Lung (tissue), 11 donors: ENCODE measurements at regions not wholly inside any gene's neighbourhood (a gene's known extent, or its start where the extent isn't known, plus 50 kb on each side); places are given as distances from the start of the nearest gene placed in this dataset.

Source experiments
- ATAC-seq: fragments of 200-7000 bp; cut with Tn5 transposase; one replicate; pipeline ENCODE4 v1.9.1; 2020; ENCODE audit warnings: moderate number of reproducible peaks; ENCODE audit not compliant: insufficient read depth, low FRiP score
- DNase-seq, 3 donors: peaks; one replicate each; pipeline ENCODE4 v3.0.0-alpha.2; 2013 to 2017
- H3K27ac ChIP-seq, 2 donors: one replicate each; pipeline ENCODE4 v1.5.1; 2013; ENCODE audit warnings: mild to moderate bottlenecking in 2 of 2, moderate library complexity in 2 of 2, control low read depth in 1 of 2, inconsistent platforms in 1 of 2, low read depth in 1 of 2, low read length in 1 of 2
- H3K27me3 ChIP-seq, 3 donors: one replicate each; pipeline ENCODE4 v1.5.1; 2013; ENCODE audit warnings: low read length in 2 of 3; ENCODE audit not compliant: control insufficient read depth in 3 of 3, insufficient read depth in 3 of 3
- H3K36me3 ChIP-seq, 4 donors: one replicate each; pipeline ENCODE4 v1.5.1; 2013; ENCODE audit warnings: low read length in 4 of 4, mild to moderate bottlenecking in 1 of 4, moderate library complexity in 1 of 4; ENCODE audit not compliant: control insufficient read depth in 4 of 4, insufficient read depth in 4 of 4
- H3K4me1 ChIP-seq, 5 donors: one replicate each; pipeline ENCODE4 v1.5.1; 2013; ENCODE audit warnings: low read length in 5 of 5, mild to moderate bottlenecking in 2 of 5, moderate library complexity in 1 of 5; ENCODE audit not compliant: control insufficient read depth in 5 of 5, insufficient read depth in 5 of 5
- H3K4me3 ChIP-seq: one replicate; pipeline ENCODE4 v1.5.1; 2013; ENCODE audit warnings: mild to moderate bottlenecking, control low read depth, moderate library complexity
- H3K9ac ChIP-seq, 2 donors: one replicate each; pipeline ENCODE4 v1.5.1; 2013; ENCODE audit warnings: low read length in 2 of 2, control low read depth in 1 of 2; ENCODE audit not compliant: insufficient read depth in 1 of 2
- H3K9me3 ChIP-seq, 4 donors: one replicate each; pipeline ENCODE4 v1.5.1; 2013; ENCODE audit warnings: low read length in 3 of 4, mild to moderate bottlenecking in 1 of 4, moderate library complexity in 1 of 4; ENCODE audit not compliant: control insufficient read depth in 4 of 4, insufficient read depth in 3 of 4
- WGBS, 2 donors: extraction: QIAGEN DNeasy Blood & Tissue Kit; methylation state at CpG; one replicate each; pipeline ENCODE4 v1.1.7; 2013; 5-methylcytosine and 5-hydroxymethylcytosine counted together
- TF ChIP-seq, protein P1 (sequence below): IDR thresholded peaks from 2 replicates; pipeline ENCODE4 v1.5.1; 2012; ENCODE audit warnings: mild to moderate bottlenecking; ENCODE audit errors: control extremely low read depth, extremely low read depth
- donor health status: control.
- donor health status: control.
- donor health status: Bipolar disorder and iron deficiency.
- donor health status: healthy.
- donor health status: DM: yes; HTN: yes; CAD: no.

DNA sequence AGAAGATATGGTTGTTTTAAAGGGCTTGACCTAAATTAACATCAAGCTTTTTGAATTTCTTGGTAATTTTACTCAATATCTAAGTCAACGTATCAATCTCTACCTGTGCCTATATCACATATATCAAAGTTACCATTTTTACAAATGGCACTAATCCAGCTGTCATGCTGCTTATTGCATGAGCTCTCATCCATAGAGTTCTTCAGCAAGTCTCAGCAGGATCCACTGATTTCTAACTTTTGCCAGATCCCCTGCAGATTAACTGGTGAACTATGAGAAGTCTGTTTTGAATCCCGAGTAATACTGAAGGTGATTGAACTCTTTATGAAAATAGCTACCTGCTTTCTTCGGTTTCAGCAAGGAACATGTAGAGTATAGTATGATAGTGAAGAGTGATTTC lies 1239.8 kb upstream of the ACO1 start:
- H3K36me3 ChIP-seq = no peaks in the 10 kb centered on the region
- H3K27ac ChIP-seq = no peak overlapping the region
- no peaks in the 10 kb centered on the region for H3K9me3 ChIP-seq
- 89% methylated on average over 3 of the region's 3 CpGs for WGBS, 2 donors
- no peaks in the 10 kb centered on the region for H3K27me3 ChIP-seq
- DNase-seq (no peak), ATAC-seq (no peak)
- H3K9ac ChIP-seq = no peak overlapping the region
- no peak overlapping the region for H3K4me3 ChIP-seq
- H3K4me1 ChIP-seq = no peaks in the 10 kb centered on the region
- TF ChIP-seq, protein P1, sequence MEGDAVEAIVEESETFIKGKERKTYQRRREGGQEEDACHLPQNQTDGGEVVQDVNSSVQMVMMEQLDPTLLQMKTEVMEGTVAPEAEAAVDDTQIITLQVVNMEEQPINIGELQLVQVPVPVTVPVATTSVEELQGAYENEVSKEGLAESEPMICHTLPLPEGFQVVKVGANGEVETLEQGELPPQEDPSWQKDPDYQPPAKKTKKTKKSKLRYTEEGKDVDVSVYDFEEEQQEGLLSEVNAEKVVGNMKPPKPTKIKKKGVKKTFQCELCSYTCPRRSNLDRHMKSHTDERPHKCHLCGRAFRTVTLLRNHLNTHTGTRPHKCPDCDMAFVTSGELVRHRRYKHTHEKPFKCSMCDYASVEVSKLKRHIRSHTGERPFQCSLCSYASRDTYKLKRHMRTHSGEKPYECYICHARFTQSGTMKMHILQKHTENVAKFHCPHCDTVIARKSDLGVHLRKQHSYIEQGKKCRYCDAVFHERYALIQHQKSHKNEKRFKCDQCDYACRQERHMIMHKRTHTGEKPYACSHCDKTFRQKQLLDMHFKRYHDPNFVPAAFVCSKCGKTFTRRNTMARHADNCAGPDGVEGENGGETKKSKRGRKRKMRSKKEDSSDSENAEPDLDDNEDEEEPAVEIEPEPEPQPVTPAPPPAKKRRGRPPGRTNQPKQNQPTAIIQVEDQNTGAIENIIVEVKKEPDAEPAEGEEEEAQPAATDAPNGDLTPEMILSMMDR = no peak

DNA sequence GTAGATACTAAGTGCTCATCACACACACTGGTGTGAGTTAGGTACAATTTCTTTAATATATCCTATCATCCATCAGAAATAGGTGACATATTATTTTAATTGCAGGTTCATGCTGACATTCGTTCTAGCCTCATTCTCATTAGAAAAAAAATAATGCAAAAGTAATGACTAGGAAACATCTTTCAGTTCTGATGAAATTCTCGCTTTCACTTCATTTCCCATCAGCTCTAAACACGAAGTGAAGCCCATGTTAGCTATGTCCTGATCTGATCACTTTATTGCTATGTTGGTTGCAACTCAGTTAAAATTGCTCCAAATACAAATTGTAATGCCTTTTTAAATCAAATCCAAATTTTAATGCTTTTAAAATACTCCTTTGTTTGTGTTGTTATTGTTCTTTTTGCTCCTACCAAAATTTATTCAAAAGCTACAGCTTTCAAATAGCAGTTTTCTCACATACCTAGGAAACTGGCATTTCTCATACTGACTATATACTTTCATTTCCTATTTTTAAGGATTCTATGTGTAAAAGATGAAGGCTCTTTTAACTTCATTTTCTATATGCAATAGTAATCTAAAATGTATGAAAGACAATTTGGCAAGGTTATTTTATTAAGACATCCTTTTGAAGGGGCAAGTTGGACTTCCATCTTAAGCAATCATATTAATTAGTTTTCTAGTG lies 1237.8 kb upstream of the ACO1 start:
- no peaks in the 10 kb centered on the region for H3K4me1 ChIP-seq
- no peaks in the 10 kb centered on the region for H3K36me3 ChIP-seq
- DNase-seq (no peak), ATAC-seq (no peak)
- 79 to 83% methylated on average over 3 of the region's 3 CpGs for WGBS, 2 donors
- H3K4me3 ChIP-seq = no peak overlapping the region
- no peaks in the 10 kb centered on the region for H3K27me3 ChIP-seq
- no peaks in the 10 kb centered on the region for H3K9me3 ChIP-seq
- no peak overlapping the region for H3K27ac ChIP-seq
- H3K9ac ChIP-seq = no peak overlapping the region
- TF ChIP-seq, protein P1 = no peak

DNA sequence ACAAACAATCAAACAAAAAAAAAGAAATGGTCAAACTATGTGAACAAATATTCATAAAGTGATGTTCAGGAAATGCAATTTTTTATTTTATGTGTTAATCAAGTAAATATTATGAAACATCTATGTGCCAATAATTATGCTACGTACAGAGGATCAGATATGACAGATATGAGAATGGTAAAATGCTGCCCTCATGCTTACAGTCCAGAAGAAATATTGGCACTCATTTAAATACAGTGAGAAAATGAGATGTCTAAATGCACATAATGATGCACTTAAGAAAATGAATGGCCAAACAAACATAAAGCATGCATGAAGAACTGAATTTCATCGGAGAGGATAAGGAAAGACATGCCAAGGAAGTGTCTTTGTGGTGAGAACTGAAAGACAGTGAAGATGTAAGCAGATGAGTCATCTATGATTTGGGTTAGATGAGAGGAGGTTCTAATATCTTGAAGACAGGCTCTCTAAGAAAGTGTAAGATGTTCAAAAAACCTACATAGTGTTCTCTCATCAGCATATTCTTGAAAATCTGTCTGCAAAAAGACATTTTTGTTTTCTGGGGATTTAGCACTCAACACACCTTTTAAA lies 1231.1 kb upstream of the ACO1 start:
- H3K9ac ChIP-seq = no peak overlapping the region
- no peak overlapping the region for H3K27ac ChIP-seq
- no peaks in the 10 kb centered on the region for H3K36me3 ChIP-seq
- H3K9me3 ChIP-seq = no peaks in the 10 kb centered on the region
- TF ChIP-seq, protein P1 = no peak
- ATAC-seq (no peak), DNase-seq (no peak)
- H3K4me3 ChIP-seq = no peak overlapping the region
- H3K4me1 ChIP-seq = no peaks in the 10 kb centered on the region
- H3K27me3 ChIP-seq = no peaks in the 10 kb centered on the region
- 65 to 75% methylated on average over 2 of the region's 2 CpGs for WGBS, 2 donors
